HG02943 (cell line): ENCODE measurements at regions not wholly inside any gene's neighbourhood (a gene's known extent, or its start where the extent isn't known, plus 50 kb on each side); places are given as distances from the start of the nearest gene placed in this dataset.

Experiments
- ATAC-seq: cut with Tn5 transposase; IDR thresholded peaks from one replicate; pipeline ENCODE4 v1.9.1; 2021; ENCODE audit warnings: mild to moderate bottlenecking, low read depth, moderate library complexity; ENCODE audit not compliant: unreplicated experiment

- ATAC-seq: no peak
Measured at GRCh38 chr20:40738976-40739375, 49.9 kb upstream of the MAFB start.

GRCh38 chr20:40739841-40740240, 50.8 kb upstream of the MAFB start:
- no peak for ATAC-seq

GRCh38 chr20:40741507-40742106, 52.6 kb upstream of the MAFB start:
- no peak for ATAC-seq

- ATAC-seq: no peak
Measured at GRCh38 chr20:40743141-40743775, 54.2 kb upstream of the MAFB start.

- no peak for ATAC-seq
Measured at GRCh38 chr20:40744072-40744817, 55.2 kb upstream of the MAFB start.

- ATAC-seq: no peak
Measured at GRCh38 chr20:40744818-40745175, 55.8 kb upstream of the MAFB start.

GRCh38 chr20:40746251-40746650, 57.2 kb upstream of the MAFB start:
- no peak for ATAC-seq

GRCh38 chr20:40748182-40748581, 59.1 kb upstream of the MAFB start:
- no peak for ATAC-seq

GRCh38 chr20:40749985-40750506, 61.0 kb upstream of the MAFB start:
- ATAC-seq: no peak

- no peak for ATAC-seq
Measured at GRCh38 chr20:40750541-40751035, 61.6 kb upstream of the MAFB start.

GRCh38 chr20:40753472-40753871, 64.4 kb upstream of the MAFB start:
- no peak for ATAC-seq

- no peak for ATAC-seq
Measured at GRCh38 chr20:40754339-40754943, 65.4 kb upstream of the MAFB start.

GRCh38 chr20:40757087-40757486, 68.1 kb upstream of the MAFB start:
- no peak for ATAC-seq

GRCh38 chr20:40758790-40759189, 69.8 kb upstream of the MAFB start:
- no peak for ATAC-seq

GRCh38 chr20:40760399-40760798, 71.4 kb upstream of the MAFB start:
- no peak for ATAC-seq

- ATAC-seq: no peak
Measured at GRCh38 chr20:40763646-40764295, 74.7 kb upstream of the MAFB start.

GRCh38 chr20:40765814-40766480, 76.9 kb upstream of the MAFB start:
- ATAC-seq: no peak

- ATAC-seq: no peak
Measured at GRCh38 chr20:40766790-40767614, 78.0 kb upstream of the MAFB start.

- ATAC-seq: no peak
Measured at GRCh38 chr20:40767615-40767924, 78.5 kb upstream of the MAFB start.
